ENCODE measurements at regions not wholly inside any gene's neighbourhood (a gene's known extent, or its start where the extent isn't known, plus 50 kb on each side); places are given as distances from the start of the nearest gene placed in this dataset.
A peak's percentile ranks its signal among the peaks of the same experiment; 100 is the strongest.

- no peaks in the 10 kb centered on the region for H3K9me3 ChIP-seq (ENCODE audit: control insufficient read depth, insufficient read depth, low read length)
- no peak for DNase-seq (ENCODE audit: low read depth, low spot score)
- TF ChIP-seq, protein P1, sequence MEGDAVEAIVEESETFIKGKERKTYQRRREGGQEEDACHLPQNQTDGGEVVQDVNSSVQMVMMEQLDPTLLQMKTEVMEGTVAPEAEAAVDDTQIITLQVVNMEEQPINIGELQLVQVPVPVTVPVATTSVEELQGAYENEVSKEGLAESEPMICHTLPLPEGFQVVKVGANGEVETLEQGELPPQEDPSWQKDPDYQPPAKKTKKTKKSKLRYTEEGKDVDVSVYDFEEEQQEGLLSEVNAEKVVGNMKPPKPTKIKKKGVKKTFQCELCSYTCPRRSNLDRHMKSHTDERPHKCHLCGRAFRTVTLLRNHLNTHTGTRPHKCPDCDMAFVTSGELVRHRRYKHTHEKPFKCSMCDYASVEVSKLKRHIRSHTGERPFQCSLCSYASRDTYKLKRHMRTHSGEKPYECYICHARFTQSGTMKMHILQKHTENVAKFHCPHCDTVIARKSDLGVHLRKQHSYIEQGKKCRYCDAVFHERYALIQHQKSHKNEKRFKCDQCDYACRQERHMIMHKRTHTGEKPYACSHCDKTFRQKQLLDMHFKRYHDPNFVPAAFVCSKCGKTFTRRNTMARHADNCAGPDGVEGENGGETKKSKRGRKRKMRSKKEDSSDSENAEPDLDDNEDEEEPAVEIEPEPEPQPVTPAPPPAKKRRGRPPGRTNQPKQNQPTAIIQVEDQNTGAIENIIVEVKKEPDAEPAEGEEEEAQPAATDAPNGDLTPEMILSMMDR (IDR thresholded peaks at IDR 0.05; ENCODE audit: low read depth, low read length): no peak
- H3K4me3 ChIP-seq (ENCODE audit: low read depth, low read length): no peak overlapping the region
- H3K27me3 ChIP-seq (ENCODE audit: control insufficient read depth, insufficient read depth, low read length): no peaks in the 10 kb centered on the region
- POLR2A ChIA-PET: no interaction called here
- CTCF ChIA-PET: no interaction called here
- no peak overlapping the region for H3K27ac ChIP-seq (ENCODE audit: low read depth, low read length)
Measured at GRCh38 chr5:96072791-96073165, 111.1 kb upstream of the ELL2 start.

DNA sequence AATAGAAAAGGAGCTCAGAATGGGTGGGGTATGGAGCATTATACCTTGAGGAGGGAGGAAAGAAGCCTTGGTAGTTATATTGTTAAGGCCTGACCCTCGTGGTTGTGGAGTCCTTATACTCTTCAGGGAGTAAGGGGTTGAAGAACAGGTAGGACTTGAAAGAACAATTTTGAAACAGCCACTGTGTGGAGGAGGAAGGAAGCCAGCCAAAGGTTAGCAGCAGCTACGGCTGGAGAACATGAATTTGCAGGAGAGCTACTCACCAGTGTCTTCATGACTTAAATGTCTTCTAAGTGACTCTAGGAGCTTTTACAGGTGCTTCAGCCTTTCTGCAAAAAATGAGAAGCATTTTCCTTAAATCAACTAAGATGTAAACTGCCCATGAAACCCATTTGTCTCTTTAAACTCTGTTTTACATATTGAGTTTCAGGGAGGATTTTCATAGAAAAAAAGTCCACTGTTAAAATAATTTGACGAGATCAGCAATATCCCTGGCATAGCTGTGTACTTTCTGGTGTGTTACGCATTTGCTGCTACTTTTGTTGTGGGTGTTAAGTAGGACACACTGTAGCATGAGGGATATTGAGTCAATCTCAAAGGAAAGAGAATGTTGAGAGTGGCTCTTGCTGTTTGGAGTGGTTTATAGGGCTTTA lies 110.6 kb upstream of the ELL2 start:
- ChIA-PET POLR2A (no interaction called here), CTCF (interaction anchor here (0.8 kb wide), 1 partner anchor 271 kb away, joined by 3 read pairs; no protein-coding TSS in a partner anchor)
- DNase-seq (ENCODE audit: low read depth, low spot score): no peak
- Histone ChIP-seq H3K4me3 (ENCODE audit: low read depth, low read length) (no peak overlapping the region), H3K9me3 (ENCODE audit: control insufficient read depth, insufficient read depth, low read length) (no peaks in the 10 kb centered on the region), H3K27ac (ENCODE audit: low read depth, low read length) (no peak overlapping the region), H3K27me3 (ENCODE audit: control insufficient read depth, insufficient read depth, low read length) (no peaks in the 10 kb centered on the region)
- TF ChIP-seq, protein P1 (IDR thresholded peaks at IDR 0.05; ENCODE audit: low read depth, low read length): no peak

- Histone ChIP-seq H3K4me3 (ENCODE audit: low read depth, low read length) (no peak overlapping the region), H3K27ac (ENCODE audit: low read depth, low read length) (no peak overlapping the region), H3K9me3 (ENCODE audit: control insufficient read depth, insufficient read depth, low read length) (no peaks in the 10 kb centered on the region), H3K27me3 (ENCODE audit: control insufficient read depth, insufficient read depth, low read length) (no peaks in the 10 kb centered on the region)
- CTCF ChIA-PET: no interaction called here
- POLR2A ChIA-PET: no interaction called here
- TF ChIP-seq, protein P1 (IDR thresholded peaks at IDR 0.05; ENCODE audit: low read depth, low read length): no peak
- no peak for DNase-seq (ENCODE audit: low read depth, low spot score)
Measured at GRCh38 chr5:96070622-96071225, 109.1 kb upstream of the ELL2 start.

- ChIA-PET POLR2A (interaction anchor here (1.0 kb wide), 1 partner anchor 104 kb away, joined by 4 read pairs; no protein-coding TSS in a partner anchor), CTCF (interaction anchor here (0.6 kb wide), 1 partner anchor 140 kb away, joined by 3 read pairs; no protein-coding TSS in a partner anchor)
- peak; percentile 68 for DNase-seq (ENCODE audit: low read depth, low spot score)
- Histone ChIP-seq H3K4me3 (ENCODE audit: low read depth, low read length) (peak overlapping the region; percentile 14; the same call in 1 of the 2 replicates), H3K9me3 (ENCODE audit: control insufficient read depth, insufficient read depth, low read length) (no peaks in the 10 kb centered on the region), H3K27ac (ENCODE audit: low read depth, low read length) (peak overlapping the region; percentile 87), H3K27me3 (ENCODE audit: control insufficient read depth, insufficient read depth, low read length) (no peaks in the 10 kb centered on the region)
- TF ChIP-seq, protein P1 (IDR thresholded peaks at IDR 0.05; ENCODE audit: low read depth, low read length): no peak
Measured at GRCh38 chr5:96067894-96068614, 106.4 kb upstream of the ELL2 start.

GRCh38 chr5:96067251-96067650 lies 105.6 kb upstream of the ELL2 start:
- H3K9me3 ChIP-seq (ENCODE audit: control insufficient read depth, insufficient read depth, low read length): no peaks in the 10 kb centered on the region
- DNase-seq (ENCODE audit: low read depth, low spot score): no peak
- POLR2A ChIA-PET: no interaction called here
- no peaks in the 10 kb centered on the region for H3K27me3 ChIP-seq (ENCODE audit: control insufficient read depth, insufficient read depth, low read length)
- TF ChIP-seq, protein P1 (IDR thresholded peaks at IDR 0.05; ENCODE audit: low read depth, low read length): no peak
- H3K27ac ChIP-seq (ENCODE audit: low read depth, low read length): no peak overlapping the region
- CTCF ChIA-PET: no interaction called here
- H3K4me3 ChIP-seq (ENCODE audit: low read depth, low read length): no peak overlapping the region
